VCaP (cell line): ENCODE measurements at regions not wholly inside any gene's neighbourhood (a gene's known extent, or its start where the extent isn't known, plus 50 kb on each side); places are given as distances from the start of the nearest gene placed in this dataset.

Experiments used
- H3K27ac ChIP-seq: fragments of 450-650 bp; 2 replicates; pipeline ENCODE4 v1.5.1; 2017
- CTCF ChIP-seq: fragments of 450-650 bp; conservative IDR thresholded peaks from 2 replicates; pipeline ENCODE4 v1.5.1; 2017; ENCODE audit warnings: mild to moderate bottlenecking, moderate library complexity

DNA sequence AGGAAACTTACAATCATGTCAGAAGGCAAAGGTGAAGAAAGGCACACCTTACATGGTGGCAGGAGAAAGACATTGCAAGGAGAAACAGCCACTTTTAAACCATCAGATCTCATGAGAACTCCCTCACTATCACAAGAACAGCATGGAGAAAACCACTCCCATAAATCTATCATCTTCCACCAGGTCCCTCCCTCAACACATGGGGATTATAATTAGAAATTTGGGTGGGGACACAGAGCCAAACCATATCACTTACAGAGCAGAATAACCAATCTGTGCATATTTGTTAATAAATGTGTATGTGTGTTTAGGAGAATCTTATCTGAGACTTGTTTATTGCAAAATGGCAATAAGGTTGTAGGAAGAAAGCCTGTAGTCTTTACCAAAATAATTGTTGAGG lies 205.2 kb upstream of the ANO3 start:
- no peak for TF ChIP-seq CTCF
- no peak overlapping the region for H3K27ac ChIP-seq

- no peak overlapping the region for H3K27ac ChIP-seq
- no peak for TF ChIP-seq CTCF
Measured at GRCh38 chr11:26127336-26127735, 204.6 kb upstream of the ANO3 start.

DNA sequence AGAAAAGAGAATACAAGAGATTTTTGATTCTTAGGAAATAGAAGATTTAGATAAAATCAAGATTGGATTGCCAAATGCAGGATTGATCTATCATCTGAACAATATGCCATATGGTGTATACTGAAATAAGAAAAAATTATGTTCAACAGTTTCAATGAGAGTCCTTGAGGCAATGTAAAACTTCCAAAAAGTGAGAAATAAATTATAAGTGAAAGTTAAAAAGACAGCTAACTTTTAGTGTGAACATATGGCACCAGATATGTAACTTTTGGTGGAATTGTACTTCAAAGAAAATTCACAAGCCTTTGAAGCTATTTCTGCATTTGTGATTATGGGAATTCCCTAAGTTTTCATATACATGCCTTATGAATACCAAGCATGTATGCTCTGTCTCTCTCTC lies 200.5 kb upstream of the ANO3 start:
- TF ChIP-seq CTCF, result no peak
- no peak overlapping the region for H3K27ac ChIP-seq

DNA sequence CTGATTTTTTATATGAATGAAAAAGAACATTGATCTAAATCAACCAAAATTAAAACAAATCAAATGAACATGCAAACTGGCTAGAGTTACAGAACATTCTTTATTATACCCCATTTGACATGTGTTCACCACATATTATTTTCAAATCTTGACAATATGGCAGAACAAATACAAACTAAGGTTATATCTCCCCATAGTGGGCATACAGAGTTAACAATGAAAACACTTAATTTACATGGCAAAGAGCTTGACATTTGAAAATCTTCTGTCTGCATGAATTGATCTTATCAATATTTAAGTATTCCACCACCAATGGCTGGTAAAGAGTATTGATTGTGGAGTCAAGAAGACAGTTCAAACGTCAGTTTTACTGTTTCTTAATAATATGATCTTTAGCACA lies 197.9 kb upstream of the ANO3 start:
- no peak overlapping the region for H3K27ac ChIP-seq
- no peak for TF ChIP-seq CTCF

GRCh38 chr11:26134481-26135355 lies 197.2 kb upstream of the ANO3 start:
- peak; percentile 92 for TF ChIP-seq CTCF
- no peak overlapping the region for H3K27ac ChIP-seq

GRCh38 chr11:26137651-26138050 lies 194.3 kb upstream of the ANO3 start:
- H3K27ac ChIP-seq, result no peak overlapping the region
- no peak for TF ChIP-seq CTCF

GRCh38 chr11:26142891-26143290 lies 189.0 kb upstream of the ANO3 start:
- TF ChIP-seq CTCF, result no peak

More at GRCh38 chr11:26142891-26143290, 189.0 kb upstream of the ANO3 start:
- no peak overlapping the region for H3K27ac ChIP-seq
